Lung microvascular endothelial cell (primary cell): ENCODE measurements at regions not wholly inside any gene's neighbourhood (a gene's known extent, or its start where the extent isn't known, plus 50 kb on each side); places are given as distances from the start of the nearest gene placed in this dataset.
A peak's percentile ranks its signal among the peaks of the same experiment; 100 is the strongest.
"Not testable (repeated sequence)": the region's sequence is repeated elsewhere in the genome, so short reads cannot be mapped to it uniquely, and the experiment has no call there.

Experiments
- DNase-seq, 2 donors: peaks; one replicate each; pipeline versions ENCODE4 v3.0.0 to v3.0.0-alpha.2; 2010; ENCODE audit warnings: low read depth in 2 of 2

- DNase-seq = no peak
These were observed 109.1 kb upstream of the DLG1 start for GRCh38 chr3:197407526-197407925.

GRCh38 chr3:197407053-197407452 lies 108.6 kb upstream of the DLG1 start:
- DNase-seq = no peak

- DNase-seq = peak; percentile 56 to 86
These were observed 107.9 kb upstream of the DLG1 start for GRCh38 chr3:197406266-197406665.

DNA sequence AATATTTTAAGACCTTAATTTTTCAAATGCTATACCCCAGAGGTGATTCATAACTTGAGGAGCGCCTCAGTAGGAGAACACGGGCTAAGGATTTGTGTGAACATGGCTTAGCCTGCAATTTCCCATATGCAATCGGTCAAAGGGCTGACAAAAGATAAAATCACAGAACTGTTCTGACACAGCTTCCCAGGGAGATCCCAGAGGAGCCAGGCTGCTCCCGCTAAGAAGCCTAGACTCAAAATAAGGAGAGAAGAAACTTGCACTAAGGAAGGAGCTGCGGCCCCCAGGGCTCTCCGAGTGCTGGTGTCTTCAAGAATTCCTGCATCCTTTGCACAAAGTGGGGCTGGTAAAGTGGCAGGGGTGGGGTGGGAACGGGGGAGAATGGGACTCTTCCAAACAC lies 106.3 kb upstream of the DLG1 start:
- no peak for DNase-seq

GRCh38 chr3:197404030-197404429 lies 105.6 kb upstream of the DLG1 start:
- no peak for DNase-seq

DNA sequence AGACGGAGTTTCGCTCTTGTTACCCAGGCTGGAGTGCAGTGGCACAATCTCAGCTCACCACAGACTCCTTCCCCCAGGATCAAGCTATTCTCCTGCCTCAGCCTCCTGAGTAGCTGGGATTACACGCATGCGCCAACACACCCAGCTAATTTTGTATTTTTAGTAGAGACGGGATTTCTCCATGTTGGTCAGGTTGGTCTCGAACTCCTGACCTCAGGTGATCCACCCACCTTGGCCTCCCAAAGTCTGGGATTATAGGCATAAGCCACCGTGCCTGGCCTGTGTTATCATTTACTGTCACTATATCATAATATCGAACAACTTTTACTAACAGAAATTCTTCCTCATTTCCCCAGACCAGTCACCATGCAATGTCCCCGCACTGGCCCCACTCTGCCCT lies 104.0 kb upstream of the DLG1 start:
- DNase-seq = not testable (repeated sequence)

- no peak for DNase-seq
These were observed 101.1 kb upstream of the DLG1 start for GRCh38 chr3:197399486-197399885.

GRCh38 chr3:197398286-197398878 lies 100.0 kb upstream of the DLG1 start:
- no peak for DNase-seq

DNA sequence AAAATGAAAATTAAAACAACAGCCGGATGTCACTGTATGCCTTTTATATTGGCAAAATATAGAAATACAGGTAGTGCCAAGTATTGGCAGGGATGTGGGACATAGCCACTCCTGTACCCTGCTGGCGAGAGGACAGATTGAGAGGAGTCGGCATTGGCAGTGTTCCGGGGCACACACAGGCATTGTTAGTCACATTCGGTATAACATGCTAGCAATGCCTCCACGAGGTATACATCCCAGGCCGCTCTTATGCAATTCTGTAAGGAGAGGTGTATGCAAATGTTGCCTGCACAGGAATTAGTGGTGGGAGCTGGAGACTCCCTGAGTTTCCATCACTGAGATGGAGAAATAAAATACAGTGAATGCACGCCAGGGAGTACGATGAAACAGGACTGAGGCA lies 99.4 kb upstream of the DLG1 start:
- DNase-seq = no peak

DNA sequence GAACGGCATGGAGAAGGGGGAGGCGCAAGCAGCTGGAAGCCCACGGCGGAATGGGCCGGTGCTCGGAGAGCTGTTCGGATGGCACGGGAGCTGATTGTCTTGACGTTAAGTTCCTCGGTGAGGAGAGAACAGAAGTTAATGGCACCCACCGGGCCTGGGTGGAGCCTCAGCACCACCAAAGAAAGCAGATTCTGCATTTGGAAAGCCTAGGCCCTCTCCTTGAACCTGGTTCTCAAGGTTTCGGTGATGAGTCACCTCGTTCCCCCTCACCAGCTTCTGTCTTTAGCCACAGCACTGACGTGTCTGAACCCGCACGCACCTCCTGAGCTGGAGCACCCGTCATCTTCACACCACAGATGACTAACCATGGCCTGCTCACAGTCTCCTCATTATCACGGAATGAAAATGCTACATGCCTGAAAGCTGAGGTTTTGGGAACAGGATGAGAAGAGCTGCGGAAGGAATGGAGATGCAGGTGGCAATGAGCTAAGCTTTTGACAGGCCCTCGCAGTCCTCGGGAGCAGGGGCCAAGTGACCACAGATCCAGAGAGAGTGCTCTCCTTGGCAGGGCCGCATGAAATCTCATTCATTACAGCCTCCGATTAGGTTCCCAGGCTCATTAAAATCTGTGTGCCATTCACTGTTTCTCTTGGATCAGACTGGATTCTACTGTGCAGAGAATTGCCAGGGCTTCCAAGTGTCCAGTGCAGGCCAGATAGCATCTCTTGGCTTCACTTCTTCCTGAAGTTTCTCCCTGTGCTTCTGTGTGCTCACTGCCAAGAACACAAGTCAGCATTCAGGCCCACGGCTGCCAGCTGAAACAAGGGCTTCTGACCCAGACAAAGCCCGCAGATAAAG lies 96.3 kb upstream of the DLG1 start:
- DNase-seq = peak; percentile 3 to 99

DNA sequence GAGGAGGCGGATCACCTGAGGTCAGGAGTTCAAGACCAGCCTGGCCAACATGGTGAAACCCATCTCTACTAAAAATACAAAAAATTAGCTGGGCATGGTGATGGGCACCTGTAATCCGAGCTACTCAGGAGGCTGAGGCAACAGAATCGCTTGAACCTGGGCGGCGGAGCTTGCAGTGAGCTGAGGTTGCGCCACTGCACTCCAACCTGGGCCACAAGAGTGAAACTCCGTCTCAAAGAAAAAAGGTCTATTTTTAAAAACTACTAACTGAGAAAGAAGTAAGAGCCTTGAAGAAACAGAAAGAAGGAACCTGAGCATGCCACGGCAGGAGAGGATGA lies 95.7 kb upstream of the DLG1 start:
- not testable (repeated sequence) for DNase-seq

- no peak for DNase-seq
These were observed 95.3 kb upstream of the DLG1 start for GRCh38 chr3:197393711-197394110.

DNA sequence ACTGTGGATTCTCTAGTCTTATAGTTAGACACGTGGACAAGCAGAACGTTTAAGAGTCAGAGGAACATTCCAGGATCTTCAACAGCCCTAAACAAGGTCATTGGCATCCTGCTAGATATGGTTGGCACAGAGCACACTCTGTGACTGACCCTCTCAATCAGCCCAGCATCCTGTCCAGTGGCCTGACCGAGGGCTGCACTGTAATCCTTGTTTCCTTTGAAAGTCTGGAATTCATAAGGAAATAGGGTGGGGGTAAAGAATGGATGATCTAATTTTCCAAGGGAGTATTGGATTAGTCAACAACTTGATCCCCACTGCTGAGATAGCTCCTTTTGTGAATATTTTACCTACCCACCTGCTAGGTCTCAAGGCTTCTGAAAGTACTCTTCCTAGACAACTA lies 94.5 kb upstream of the DLG1 start:
- DNase-seq = peak; percentile 49 to 90

DNA sequence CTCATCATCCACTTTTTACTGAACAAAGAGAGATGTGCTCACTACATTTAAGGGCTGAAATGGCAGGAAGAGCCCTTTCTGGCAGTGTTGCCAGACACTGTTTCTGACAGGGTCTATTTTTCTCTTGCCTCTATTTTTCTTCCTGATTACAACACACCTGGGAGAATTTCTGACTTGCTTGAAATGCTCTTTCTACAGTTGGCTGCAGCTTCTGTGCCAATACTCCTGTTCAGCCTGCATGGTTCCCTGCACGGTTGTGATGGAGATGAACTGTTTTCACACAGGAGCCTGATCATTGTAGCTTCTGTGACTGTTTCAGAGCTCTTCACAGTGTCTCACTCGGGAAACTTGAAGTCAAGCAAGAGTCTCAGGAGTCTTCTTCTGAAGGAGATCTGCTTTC lies 83.0 kb upstream of the DLG1 start:
- peak in 1 of 2 donors; percentile 39 for DNase-seq

DNA sequence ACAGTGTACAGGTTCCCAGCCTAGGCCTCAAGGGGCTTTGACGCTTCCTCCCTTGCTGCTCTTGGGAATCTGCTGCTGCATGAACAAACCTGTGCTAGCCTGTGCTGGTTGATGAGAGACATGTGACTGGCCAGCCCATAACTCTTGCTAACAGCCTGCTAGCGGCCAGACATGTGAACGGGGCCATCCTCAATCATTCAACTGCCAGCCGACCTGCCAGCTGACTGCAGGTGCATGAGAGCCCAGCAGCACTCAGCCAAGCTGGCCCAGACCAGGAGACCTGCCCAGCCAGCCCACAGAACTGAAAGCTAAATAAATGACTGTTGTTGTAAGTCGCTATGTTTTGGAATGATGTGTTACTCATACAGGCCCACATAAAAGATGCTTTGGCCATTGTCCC lies 82.4 kb upstream of the DLG1 start:
- peak in 1 of 2 donors; percentile 55 for DNase-seq

GRCh38 chr3:197378985-197379718 lies 80.7 kb upstream of the DLG1 start:
- DNase-seq = no peak

DNA sequence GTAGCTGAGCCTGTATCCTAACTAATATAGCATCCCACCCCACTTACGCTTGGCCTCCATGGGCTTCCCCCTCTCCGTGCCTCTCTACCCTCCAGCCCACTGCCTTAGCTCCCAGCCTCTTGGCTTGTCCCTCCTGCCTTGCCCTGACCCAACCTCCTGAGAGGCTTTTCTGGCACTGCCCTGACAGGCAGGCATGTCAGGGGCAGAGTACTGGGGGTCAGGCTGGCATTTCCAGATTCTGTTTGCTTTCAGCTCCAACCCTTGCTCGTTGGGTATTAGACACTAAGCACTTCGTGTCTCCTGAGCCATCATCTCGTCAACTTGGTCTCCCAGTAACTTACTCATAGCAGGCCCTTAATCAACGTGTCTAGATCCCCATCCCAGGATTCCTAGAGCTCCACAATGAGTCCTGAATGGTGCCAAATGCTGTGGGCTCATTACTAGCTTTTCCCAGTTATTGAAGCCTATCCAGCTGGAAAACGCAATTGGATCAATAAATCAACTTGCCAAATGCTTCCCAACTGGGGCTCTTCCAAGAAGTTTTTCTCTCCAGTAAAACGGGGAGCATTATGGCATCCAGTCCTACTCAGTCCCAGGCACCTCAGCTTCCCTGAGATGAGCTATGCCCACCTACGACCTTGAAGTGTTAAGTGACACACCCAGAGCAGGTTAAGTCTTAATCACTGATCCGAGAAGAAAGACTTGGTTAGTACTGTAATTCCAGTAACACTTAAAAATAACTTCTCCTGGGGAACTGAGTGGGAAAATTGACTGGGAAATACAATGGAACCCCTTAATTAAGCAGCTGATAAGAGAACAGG lies 78.5 kb upstream of the DLG1 start:
- no peak for DNase-seq

DNA sequence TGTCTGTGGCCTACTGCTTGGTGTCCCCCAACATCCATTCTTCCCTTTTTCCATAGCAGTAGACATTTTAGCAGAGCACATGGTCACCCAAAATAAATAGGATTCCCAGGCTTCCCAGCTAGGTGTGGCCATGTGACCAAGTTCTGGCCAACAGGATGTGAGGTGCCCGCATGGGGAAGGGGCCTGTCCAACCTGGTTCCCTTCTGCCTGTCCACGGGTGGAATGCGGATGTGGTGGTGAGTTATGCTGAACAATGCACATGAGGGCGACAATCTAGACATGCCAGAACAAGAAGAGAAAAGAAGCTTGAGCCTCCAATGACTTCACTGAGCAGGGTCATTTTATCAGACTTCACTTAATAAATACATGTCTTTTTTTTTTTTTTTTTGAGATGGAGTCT lies 77.6 kb upstream of the DLG1 start:
- DNase-seq = no peak

DNA sequence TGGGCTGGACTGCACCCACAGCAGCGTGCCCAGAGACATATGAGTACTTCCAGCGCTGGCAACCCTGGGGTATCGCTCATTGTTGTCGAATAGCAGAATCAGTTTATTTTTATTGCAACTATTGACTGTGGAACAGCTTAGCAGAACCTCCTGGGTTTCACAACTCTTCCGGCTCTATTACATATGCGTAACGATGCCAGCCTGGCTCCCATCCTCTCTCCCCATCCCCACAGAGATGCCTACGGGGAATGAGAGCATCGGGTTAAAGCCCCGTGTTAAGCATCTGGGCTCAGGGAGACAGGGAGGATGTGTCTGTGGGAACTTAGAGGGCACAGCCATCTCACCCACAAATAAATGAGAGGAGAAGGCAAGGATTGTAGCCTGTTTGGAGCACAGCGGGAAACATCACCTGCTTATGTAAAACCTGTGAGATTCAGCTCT lies 76.6 kb upstream of the DLG1 start:
- DNase-seq = no peak

GRCh38 chr3:197373096-197373495 lies 74.7 kb upstream of the DLG1 start:
- DNase-seq = no peak

- peak in 1 of 2 donors; percentile 76 for DNase-seq
These were observed 73.7 kb upstream of the DLG1 start for GRCh38 chr3:197372047-197372661.
